Lower leg skin (tissue), 3 donors: ENCODE measurements at regions not wholly inside any gene's neighbourhood (a gene's known extent, or its start where the extent isn't known, plus 50 kb on each side); places are given as distances from the start of the nearest gene placed in this dataset.

ENCODE experiments used
- CTCF ChIP-seq, 3 donors: fragments of 450-650 bp; IDR thresholded peaks; one replicate each; pipeline ENCODE4 v1.5.1; 2016; ENCODE audit warnings: antibody characterized with exemption in 3 of 3, mild to moderate bottlenecking in 3 of 3, moderate library complexity in 2 of 3
- POLR2A ChIP-seq, 2 donors: fragments of 450-650 bp; IDR thresholded peaks; one replicate each; pipeline ENCODE4 v1.6.1; 2016 to 2017; ENCODE audit warnings: antibody characterized with exemption in 2 of 2, mild to moderate bottlenecking in 1 of 2, moderate library complexity in 1 of 2

GRCh38 chr6:153442096-153442495, 311.0 kb upstream of the RGS17 start:
- TF ChIP-seq CTCF (IDR thresholded peaks at IDR 0.05), result no peak
- no peak for TF ChIP-seq POLR2A (IDR thresholded peaks at IDR 0.05)
